ENCODE measurements at regions not wholly inside any gene's neighbourhood (a gene's known extent, or its start where the extent isn't known, plus 50 kb on each side); places are given as distances from the start of the nearest gene placed in this dataset.
A peak's percentile ranks its signal among the peaks of the same experiment; 100 is the strongest.

DNA sequence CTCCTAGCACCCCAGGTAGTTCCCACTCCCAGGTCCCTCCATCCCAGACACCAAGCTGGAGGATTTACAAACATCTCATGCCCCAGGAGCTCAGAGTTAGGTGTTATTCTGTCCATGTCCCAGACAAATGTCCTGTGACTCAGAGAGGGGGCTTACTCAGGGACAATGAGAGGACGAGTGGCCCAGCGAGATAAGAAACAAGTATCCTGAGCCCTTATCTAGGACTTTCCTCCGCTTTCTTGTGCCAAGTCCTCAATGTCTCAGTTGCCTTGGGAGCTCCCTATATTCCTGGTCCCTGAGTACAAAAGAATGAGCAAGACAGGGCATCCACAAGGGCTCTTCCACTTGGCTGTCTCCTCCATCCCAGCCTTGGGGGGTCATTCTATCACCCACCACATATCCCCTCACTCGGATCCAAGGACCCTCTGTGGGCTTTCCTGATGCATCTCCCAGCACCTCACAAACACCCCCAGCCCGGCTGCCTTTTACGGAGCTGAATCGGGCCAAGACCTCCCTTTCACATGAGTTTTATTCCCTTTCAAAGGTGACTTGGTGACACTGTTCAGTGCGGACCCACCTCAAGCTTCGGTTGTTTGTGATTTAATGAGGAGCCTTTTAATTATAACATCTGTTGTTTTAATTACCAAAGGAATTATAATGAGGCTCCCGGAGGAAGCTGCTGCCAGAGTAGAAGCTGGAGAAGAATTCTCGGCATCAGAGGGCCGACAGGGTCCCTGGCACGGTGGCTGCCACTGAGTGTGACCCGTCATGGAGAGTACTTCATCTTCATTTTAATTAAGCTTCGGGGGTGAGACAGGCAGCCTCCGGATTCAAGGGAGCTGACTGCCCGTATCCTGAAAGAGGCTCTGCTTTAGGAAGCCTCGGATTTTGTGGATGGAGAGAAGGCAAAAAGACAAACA is 121.5 kb downstream of the WSCD1 start:
- Histone ChIP-seq H3K4me1 (no peaks in the 10 kb centered on the region), H3K4me3 (no peak overlapping the region), H3K36me3 (no peaks in the 10 kb centered on the region), H3K27ac (no peak overlapping the region), H3K27me3 (no peaks in the 10 kb centered on the region), H3K9me3 (replicated peaks) (no peaks in the 10 kb centered on the region)
- no peak for DNase-seq

DNA sequence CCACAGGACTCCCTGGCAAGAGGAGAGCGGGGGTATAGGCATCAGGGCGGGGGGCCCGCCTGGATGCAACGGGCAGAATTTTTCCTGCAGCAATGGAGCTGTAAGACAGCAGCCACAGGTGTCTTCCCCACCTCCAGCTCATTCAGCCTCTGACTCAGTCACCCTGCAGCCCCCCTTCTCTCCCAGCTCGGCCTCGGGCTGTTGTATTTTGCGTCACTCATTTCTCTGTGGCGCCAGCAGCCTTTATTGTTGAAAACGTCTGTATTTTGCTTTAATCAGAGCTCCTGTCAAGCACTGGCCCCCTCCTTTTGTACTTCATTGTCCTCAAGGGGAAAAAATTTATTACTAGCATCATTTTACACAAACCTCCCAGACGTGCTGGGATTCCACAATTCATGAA is 117.7 kb downstream of the WSCD1 start:
- no peaks in the 10 kb centered on the region for H3K4me1 ChIP-seq
- no peak overlapping the region for H3K27ac ChIP-seq
- no peaks in the 10 kb centered on the region for H3K36me3 ChIP-seq
- no peak overlapping the region for H3K4me3 ChIP-seq
- DNase-seq, result peak; percentile 8 to 9
- no peaks in the 10 kb centered on the region for H3K27me3 ChIP-seq
- H3K9me3 ChIP-seq (replicated peaks), result no peaks in the 10 kb centered on the region

DNA sequence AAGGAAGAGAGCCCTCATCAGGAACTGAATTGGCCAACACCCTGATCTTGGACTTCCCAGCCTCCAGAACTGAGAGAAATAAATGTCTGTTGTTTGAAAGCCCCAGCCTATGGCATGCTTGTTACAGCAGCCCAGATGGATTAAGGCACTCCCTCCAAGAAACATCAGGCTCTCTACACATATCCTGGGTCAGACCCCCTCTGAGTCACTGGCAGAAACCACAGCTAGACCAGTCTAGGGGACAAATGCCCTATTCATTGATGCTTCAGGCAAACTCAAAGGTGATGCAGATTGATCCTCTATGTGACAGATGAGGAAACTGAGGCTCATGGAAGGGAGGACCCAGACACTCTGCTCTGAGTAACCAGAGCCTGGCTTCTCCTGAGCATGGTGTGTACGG is 116.8 kb downstream of the WSCD1 start:
- DNase-seq, result peak in 1 of 2 experiments; percentile 14
- H3K36me3 ChIP-seq, result no peaks in the 10 kb centered on the region
- no peak overlapping the region for H3K27ac ChIP-seq
- no peaks in the 10 kb centered on the region for H3K4me1 ChIP-seq
- no peak overlapping the region for H3K4me3 ChIP-seq
- no peaks in the 10 kb centered on the region for H3K9me3 ChIP-seq (replicated peaks)
- no peaks in the 10 kb centered on the region for H3K27me3 ChIP-seq

DNA sequence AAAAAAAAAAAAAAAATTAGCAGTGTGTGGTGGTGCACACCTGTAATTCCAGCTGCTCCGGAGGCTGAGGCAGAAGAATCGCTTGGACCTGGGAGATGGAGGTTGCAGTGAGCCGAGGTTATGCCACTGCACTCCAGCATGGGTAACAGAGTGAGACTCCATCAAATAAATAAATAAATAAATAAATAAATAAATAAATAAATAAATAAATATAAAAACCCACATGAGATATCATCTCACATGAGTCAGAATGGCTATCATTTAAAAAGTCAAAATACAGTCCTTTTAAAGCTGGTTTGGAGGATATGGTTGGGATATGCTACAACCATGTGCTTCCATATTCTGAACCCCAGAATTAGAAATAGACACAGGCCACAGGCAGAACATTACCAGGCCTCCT is 114.3 kb downstream of the WSCD1 start:
- no peaks in the 10 kb centered on the region for H3K36me3 ChIP-seq
- DNase-seq, result no peak
- H3K4me3 ChIP-seq, result no peak overlapping the region
- no peak overlapping the region for H3K27ac ChIP-seq
- H3K27me3 ChIP-seq, result no peaks in the 10 kb centered on the region
- no peaks in the 10 kb centered on the region for H3K9me3 ChIP-seq (replicated peaks)
- H3K4me1 ChIP-seq, result no peaks in the 10 kb centered on the region

DNA sequence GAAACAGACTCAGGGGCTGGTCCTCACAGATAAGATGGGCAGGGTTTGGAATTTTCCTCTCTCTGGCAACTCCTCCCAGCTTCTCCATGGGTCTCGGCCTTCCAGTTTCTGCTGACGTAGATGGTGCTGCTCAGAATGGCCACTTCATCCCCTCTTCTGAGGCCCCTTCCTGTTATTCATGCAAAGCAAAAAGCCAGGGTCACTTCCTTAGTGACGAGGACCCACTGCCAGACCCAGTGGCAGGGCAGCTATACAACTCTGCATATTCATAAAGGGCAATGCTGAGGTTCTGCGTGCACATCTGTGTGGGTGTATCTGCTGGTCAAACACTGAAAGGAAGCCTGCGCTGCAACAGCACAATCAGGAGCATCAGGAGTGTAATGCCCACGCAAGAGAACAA is 108.8 kb downstream of the WSCD1 start:
- no peaks in the 10 kb centered on the region for H3K36me3 ChIP-seq
- H3K4me1 ChIP-seq, result no peaks in the 10 kb centered on the region
- H3K9me3 ChIP-seq (replicated peaks), result no peaks in the 10 kb centered on the region
- DNase-seq, result no peak
- H3K27ac ChIP-seq, result no peak overlapping the region
- no peaks in the 10 kb centered on the region for H3K27me3 ChIP-seq
- H3K4me3 ChIP-seq, result no peak overlapping the region

DNA sequence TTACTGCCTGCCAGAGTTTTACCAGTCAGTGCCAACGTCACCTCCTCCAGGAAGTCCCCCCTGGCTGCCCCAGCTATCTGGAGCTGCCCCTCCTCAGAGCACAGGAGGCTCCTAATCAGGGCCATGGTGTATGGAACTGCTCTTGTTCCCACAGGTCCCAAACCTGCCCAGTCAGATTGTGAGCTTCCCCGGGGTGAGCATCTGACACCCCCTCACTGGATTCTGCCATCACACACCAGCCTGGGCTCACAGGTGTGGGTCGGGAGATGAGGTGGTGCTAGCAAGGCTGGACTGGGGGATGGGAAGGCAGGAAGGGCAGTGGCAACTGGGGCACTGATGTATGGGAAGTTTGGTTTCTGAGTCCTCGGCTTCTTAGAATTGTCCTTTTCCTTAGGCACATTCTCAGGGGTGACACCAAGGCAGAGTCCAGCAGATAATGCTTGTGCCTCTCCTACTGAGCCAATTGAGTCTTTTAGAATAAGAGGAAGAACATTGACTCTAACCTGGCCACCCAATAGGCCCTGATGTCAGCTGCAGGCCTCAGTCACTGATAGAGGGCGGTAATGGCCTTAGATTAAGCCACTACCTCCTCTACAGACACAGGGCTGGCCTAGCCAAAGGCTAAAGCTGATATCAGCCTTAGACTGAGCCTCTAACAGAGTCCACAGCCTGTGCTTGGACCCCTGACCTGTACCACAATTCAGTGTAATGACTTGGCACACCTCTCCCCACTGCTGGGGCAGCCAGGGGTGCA is 107.9 kb downstream of the WSCD1 start:
- no peaks in the 10 kb centered on the region for H3K9me3 ChIP-seq (replicated peaks)
- no peak overlapping the region for H3K4me3 ChIP-seq
- no peaks in the 10 kb centered on the region for H3K27me3 ChIP-seq
- no peak overlapping the region for H3K27ac ChIP-seq
- no peaks in the 10 kb centered on the region for H3K36me3 ChIP-seq
- H3K4me1 ChIP-seq, result no peaks in the 10 kb centered on the region
- no peak for DNase-seq
